H9 (cell line): ENCODE measurements at regions not wholly inside any gene's neighbourhood (a gene's known extent, or its start where the extent isn't known, plus 50 kb on each side); places are given as distances from the start of the nearest gene placed in this dataset.

ENCODE experiments used
- DNase-seq: peaks from one replicate; pipeline ENCODE4 v3.0.0-alpha.2; 2017
- H2AFZ ChIP-seq: one replicate; pipeline ENCODE4 v1.6.1; 2013; ENCODE audit warnings: mild to moderate bottlenecking, low read length, control low read depth, moderate library complexity
- H2AK5ac ChIP-seq: 2 replicates; pipeline ENCODE4 v1.6.1; 2013; ENCODE audit warnings: low read length, control low read depth, mixed read lengths; ENCODE audit not compliant: insufficient read length
- H2BK120ac ChIP-seq: one replicate; pipeline ENCODE4 v1.6.1; 2013; ENCODE audit warnings: low read depth, mild to moderate bottlenecking, low read length, control low read depth, inconsistent platforms; ENCODE audit not compliant: poor library complexity, severe bottlenecking
- H2BK12ac ChIP-seq: 2 replicates; pipeline ENCODE4 v1.6.1; 2013; ENCODE audit warnings: low read length, control low read depth, mixed read lengths, low read depth; ENCODE audit not compliant: insufficient read length
- H2BK15ac ChIP-seq: 2 replicates; pipeline ENCODE4 v1.6.1; 2013; ENCODE audit warnings: low read depth, low read length, control low read depth
- H2BK20ac ChIP-seq: one replicate; pipeline ENCODE4 v1.6.1; 2013; ENCODE audit warnings: low read depth, mild to moderate bottlenecking, low read length, control low read depth, inconsistent platforms; ENCODE audit not compliant: poor library complexity, severe bottlenecking
- H2BK5ac ChIP-seq: 2 replicates; pipeline ENCODE4 v1.6.1; 2013; ENCODE audit warnings: low read length, control low read depth, mixed read lengths; ENCODE audit not compliant: insufficient read length
- H3K14ac ChIP-seq: 2 replicates; pipeline ENCODE4 v1.6.1; 2013; ENCODE audit warnings: low read length, control low read depth; ENCODE audit not compliant: insufficient read depth
- H3K18ac ChIP-seq: 2 replicates; pipeline ENCODE4 v1.6.1; 2013; ENCODE audit warnings: low read depth, mild to moderate bottlenecking, mixed read lengths, low read length, control low read depth; ENCODE audit not compliant: insufficient read length
- H3K23ac ChIP-seq: 2 replicates; pipeline ENCODE4 v1.6.1; 2013; ENCODE audit warnings: low read length, control low read depth, mixed read lengths, low read depth; ENCODE audit not compliant: insufficient read length
- H3K23me2 ChIP-seq: 2 replicates; pipeline ENCODE4 v1.6.1; 2013; ENCODE audit warnings: low read depth, mild to moderate bottlenecking, mixed read lengths, low read length, control low read depth; ENCODE audit not compliant: insufficient read length, poor library complexity, severe bottlenecking
- H3K27ac ChIP-seq: 2 replicates; pipeline ENCODE4 v1.5.1; 2013; ENCODE audit warnings: low read length, control low read depth, mixed read lengths, low read depth; ENCODE audit not compliant: insufficient read length
- H3K27me3 ChIP-seq: 2 replicates; pipeline ENCODE4 v1.6.1; 2013; ENCODE audit warnings: low read length, control low read depth, inconsistent platforms; ENCODE audit not compliant: insufficient read depth
- H3K4ac ChIP-seq: 2 replicates; pipeline ENCODE4 v1.6.1; 2013; ENCODE audit warnings: low read depth, mild to moderate bottlenecking, control low read depth, inconsistent platforms, low read length, moderate library complexity
- H3K4me1 ChIP-seq: 2 replicates; pipeline ENCODE4 v1.6.1; 2013; ENCODE audit warnings: low read length, control low read depth, inconsistent platforms; ENCODE audit not compliant: insufficient read depth
- H3K4me2 ChIP-seq: 2 replicates; pipeline ENCODE4 v1.6.1; 2013; ENCODE audit warnings: low read length, control low read depth, mixed read lengths; ENCODE audit not compliant: insufficient read length, insufficient read depth
- H3K56ac ChIP-seq: 2 replicates; pipeline ENCODE4 v1.6.1; 2013; ENCODE audit warnings: low read depth, mild to moderate bottlenecking, mixed read lengths, low read length, control low read depth; ENCODE audit not compliant: insufficient read length
- H3K79me1 ChIP-seq: 2 replicates; pipeline ENCODE4 v1.6.1; 2013; ENCODE audit warnings: low read depth, mild to moderate bottlenecking, moderate library complexity, low read length, control low read depth, inconsistent platforms; ENCODE audit not compliant: insufficient read depth, poor library complexity, severe bottlenecking
- H3K79me2 ChIP-seq: 2 replicates; pipeline ENCODE4 v1.6.1; 2013; ENCODE audit warnings: low read length, control low read depth, inconsistent platforms; ENCODE audit not compliant: insufficient read depth
- H3K9ac ChIP-seq: 2 replicates; pipeline ENCODE4 v1.6.1; 2013; ENCODE audit warnings: low read length, control low read depth, mixed read lengths; ENCODE audit not compliant: insufficient read length; ENCODE audit errors: extremely low read depth
- H3K9me3 ChIP-seq: one replicate; pipeline ENCODE4 v1.6.1; 2013; ENCODE audit warnings: low read depth, low read length, inconsistent platforms; ENCODE audit not compliant: control insufficient read depth
- H3T11ph ChIP-seq: one replicate; pipeline ENCODE4 v1.6.1; 2013; ENCODE audit warnings: mild to moderate bottlenecking, low read length, control low read depth, inconsistent platforms
- H4K20me1 ChIP-seq: one replicate; pipeline ENCODE4 v1.6.1; 2013; ENCODE audit not compliant: control insufficient read depth, insufficient read length, insufficient read depth
- H4K5ac ChIP-seq: 2 replicates; pipeline ENCODE4 v1.6.1; 2013; ENCODE audit warnings: low read depth, mild to moderate bottlenecking, mixed read lengths, low read length, control low read depth; ENCODE audit not compliant: insufficient read length
- H4K8ac ChIP-seq: replicated peaks from 2 replicates; pipeline ENCODE4 v1.6.1; 2013; ENCODE audit warnings: low read length, control low read depth, mixed read lengths, low read depth; ENCODE audit not compliant: insufficient read length
- H4K91ac ChIP-seq: 2 replicates; pipeline ENCODE4 v1.6.1; 2013; ENCODE audit warnings: low read depth, mild to moderate bottlenecking, moderate library complexity, mixed read lengths, low read length, control low read depth; ENCODE audit not compliant: insufficient read length
- H3K27ac Mint-ChIP-seq, 3 experiments: 2 replicates in 2 of 3; 3 replicates in 1 of 3; pipeline ENCODE4 v1.8.0; 2020 to 2021; ENCODE audit warnings: mixed read lengths in 3 of 3, mild to moderate bottlenecking in 1 of 3, moderate library complexity in 1 of 3
- H3K27me3 Mint-ChIP-seq: 2 replicates; pipeline ENCODE4 v1.8.0; 2021; ENCODE audit warnings: low read depth, mild to moderate bottlenecking, moderate library complexity, mixed read lengths
- H3K36me3 Mint-ChIP-seq, 3 experiments: 2 replicates in 2 of 3; 3 replicates in 1 of 3; pipeline ENCODE4 v1.8.0; 2020 to 2021; ENCODE audit warnings: low read depth in 3 of 3, mixed read lengths in 3 of 3; ENCODE audit not compliant: insufficient read depth in 1 of 3
- H3K4me1 Mint-ChIP-seq, 2 experiments: 2 replicates each; pipeline ENCODE4 v1.8.0; 2020; ENCODE audit warnings: mixed read lengths in 2 of 2
- H3K4me3 Mint-ChIP-seq, 2 experiments: 2 replicates in 1 of 2; 3 replicates in 1 of 2; pipeline ENCODE4 v1.8.0; 2020 to 2021; ENCODE audit warnings: mild to moderate bottlenecking in 2 of 2, mixed read lengths in 2 of 2, moderate library complexity in 1 of 2
- H3K9me3 Mint-ChIP-seq, 2 experiments: 2 replicates in 1 of 2; 3 replicates in 1 of 2; pipeline ENCODE4 v1.8.0; 2020; ENCODE audit warnings: mild to moderate bottlenecking in 2 of 2, mixed read lengths in 2 of 2, moderate library complexity in 1 of 2
- CTCF ChIP-seq: fragments of 200-600 bp; sonication (generic); conservative IDR thresholded peaks from 3 replicates; pipeline ENCODE4 v1.8.0; 2021; ENCODE audit warnings: antibody characterized with exemption, mild to moderate bottlenecking
- WGBS: extraction: QIAGEN DNeasy Blood & Tissue Kit; methylation state at CpG from one replicate; pipeline ENCODE4 v1.1.7; 2013; ENCODE audit warnings: missing lambda C conversion rate, low lambda C conversion rate, mixed read lengths; ENCODE audit not compliant: insufficient read length; ENCODE audit errors: extremely low coverage; 5-methylcytosine and 5-hydroxymethylcytosine counted together

- Histone ChIP-seq H3K23me2 (no peaks in the 10 kb centered on the region), H3K4ac (no peak overlapping the region), H3K56ac (no peak overlapping the region), H2BK12ac (no peak overlapping the region), H3K79me2 (no peaks in the 10 kb centered on the region), H2AK5ac (no peak overlapping the region), H3K27ac (no peak overlapping the region), H3K18ac (no peak overlapping the region), H3K79me1 (no peaks in the 10 kb centered on the region), H3K4me2 (no peak overlapping the region), H3K4me1 (no peaks in the 10 kb centered on the region), H2BK120ac (no peak overlapping the region), H4K20me1 (no peaks in the 10 kb centered on the region), H3T11ph (no peak overlapping the region), H2AFZ (no peak overlapping the region), H4K5ac (no peak overlapping the region), H3K23ac (no peak overlapping the region), H3K9me3 (no peaks in the 10 kb centered on the region), H2BK20ac (no peak overlapping the region), H3K14ac (no peak overlapping the region), H4K91ac (no peak overlapping the region), H3K27me3 (no peaks in the 10 kb centered on the region), H3K9ac (no peak overlapping the region), H4K8ac (no peak overlapping the region), H2BK5ac (no peak overlapping the region), H2BK15ac (no peak overlapping the region)
- peaks cover 13 to 21% of the 10 kb centered on the region in 2 experiments for H3K4me1 Mint-ChIP-seq
- H3K27me3 Mint-ChIP-seq, result peaks cover 24% of the 10 kb centered on the region
- H3K4me3 Mint-ChIP-seq, result no peak overlapping the region
- TF ChIP-seq CTCF, result no peak
- no peaks in the 10 kb centered on the region; a peak in 1 of 7 replicates for H3K36me3 Mint-ChIP-seq
- no CpG with 5 or more reads among the region's 1 CpG for whole genome bisulfite sequencing
- no peak for DNase-seq
- no peak overlapping the region for H3K27ac Mint-ChIP-seq
- H3K9me3 Mint-ChIP-seq, result no peaks in the 10 kb centered on the region
Measured at GRCh38 chr10:83915801-83916200, 223.5 kb upstream of the GHITM start.
